Large intestine (tissue), 3 donors: ENCODE measurements at regions not wholly inside any gene's neighbourhood (a gene's known extent, or its start where the extent isn't known, plus 50 kb on each side); places are given as distances from the start of the nearest gene placed in this dataset.

Experiments used
- DNase-seq, 2 donors: peaks; one replicate each; pipeline versions ENCODE4 v3.0.0 to v3.0.0-alpha.2; 2013
- H3K27ac ChIP-seq: one replicate; pipeline ENCODE4 v1.5.1; 2013; ENCODE audit warnings: low read length
- H3K27me3 ChIP-seq: 2 replicates; pipeline ENCODE4 v1.6.1; 2013; ENCODE audit warnings: low read length; ENCODE audit not compliant: control insufficient read depth, insufficient read depth
- H3K36me3 ChIP-seq: 2 replicates; pipeline ENCODE4 v1.6.1; 2013; ENCODE audit warnings: low read length; ENCODE audit not compliant: control insufficient read depth, insufficient read depth
- H3K4me1 ChIP-seq: one replicate; pipeline ENCODE4 v1.6.1; 2013; ENCODE audit warnings: low read length; ENCODE audit not compliant: control insufficient read depth, insufficient read depth
- H3K4me3 ChIP-seq: one replicate; pipeline ENCODE4 v1.5.1; 2013; ENCODE audit warnings: low read length
- H3K9me3 ChIP-seq: one replicate; pipeline ENCODE4 v1.6.1; 2013; ENCODE audit warnings: mild to moderate bottlenecking, low read depth, low read length, moderate library complexity; ENCODE audit not compliant: control insufficient read depth
- WGBS: methylation state at CpG from one replicate; pipeline ENCODE4 v1.1.5; 2013; ENCODE audit warnings: low lambda C conversion rate; ENCODE audit not compliant: insufficient coverage; 5-methylcytosine and 5-hydroxymethylcytosine counted together

DNA sequence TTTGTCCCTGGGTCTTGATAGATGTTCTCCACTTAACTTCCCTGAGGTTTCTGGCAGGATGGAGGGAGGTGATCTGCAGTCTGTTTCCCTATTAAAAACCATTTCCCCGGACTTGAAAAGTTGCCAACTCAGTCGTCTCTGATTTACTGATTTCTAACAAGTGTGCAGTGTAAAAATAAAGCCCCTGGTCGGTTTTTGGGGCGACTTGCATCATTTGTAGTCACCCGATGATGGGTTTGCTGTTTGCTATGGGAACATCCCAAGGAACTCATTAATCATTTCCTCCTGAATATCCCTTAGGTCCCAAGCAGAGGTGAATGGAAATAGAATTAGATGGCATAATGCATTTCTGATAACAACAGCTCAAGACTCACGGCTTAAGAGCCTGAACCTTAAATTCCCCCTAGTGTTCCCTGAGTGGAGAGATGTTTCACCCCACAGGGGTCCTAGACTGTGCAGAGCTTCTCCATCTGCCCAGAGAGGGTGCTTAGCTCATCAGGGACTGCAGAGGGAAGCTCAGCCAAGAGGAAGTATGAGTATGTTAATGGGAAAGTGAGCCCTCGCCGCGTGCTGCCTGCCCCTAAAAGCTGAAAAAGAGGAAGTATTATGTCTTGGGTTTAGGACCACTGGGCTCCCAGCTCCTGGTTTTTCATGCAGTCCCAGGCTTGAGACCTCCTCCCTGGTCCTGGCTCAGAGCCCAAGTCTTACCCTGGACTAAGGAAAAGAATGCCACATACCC, 115.1 kb upstream of the DAP start:
- DNase-seq: no peak
- no CpG with 5 or more reads among the region's 9 CpGs for WGBS

DNA sequence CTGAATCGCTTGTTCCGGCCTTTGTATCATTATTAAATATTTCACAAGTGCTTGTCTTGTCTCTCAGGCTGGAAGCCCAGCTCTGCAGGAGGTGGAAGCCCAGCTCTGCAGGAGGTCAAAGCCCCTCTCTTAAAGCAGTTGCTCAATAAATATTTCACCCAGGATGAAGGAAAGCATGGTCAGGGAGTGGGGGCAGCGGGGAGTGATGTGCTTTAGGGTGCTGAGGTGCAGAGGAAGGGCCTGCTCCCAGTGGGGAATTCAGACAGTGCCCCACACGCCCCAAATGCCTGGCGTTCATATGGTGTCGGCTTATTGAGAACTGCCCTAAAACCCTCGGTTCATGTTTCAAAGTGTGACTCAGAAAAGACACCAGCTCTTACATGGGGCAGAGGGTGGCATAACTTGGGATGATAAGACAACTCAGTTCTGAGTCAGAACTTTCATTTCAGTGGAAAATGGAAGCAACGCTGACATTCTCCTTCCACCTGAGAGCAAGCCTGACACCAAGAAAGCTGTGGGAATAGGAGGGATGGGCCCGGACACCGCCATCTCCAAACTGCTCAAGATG, 114.3 kb upstream of the DAP start:
- no peaks in the 10 kb centered on the region for H3K4me1 ChIP-seq
- WGBS: no CpG with 5 or more reads among the region's 10 CpGs

More for the DNA sequence above, 115.1 kb upstream of the DAP start:
- Histone ChIP-seq H3K27me3 (no peaks in the 10 kb centered on the region), H3K36me3 (no peaks in the 10 kb centered on the region), H3K4me3 (no peak overlapping the region), H3K27ac (no peak overlapping the region), H3K9me3 (no peaks in the 10 kb centered on the region), H3K4me1 (no peaks in the 10 kb centered on the region)

GRCh38 chr5:10874541-10874940, 113.5 kb upstream of the DAP start:
- Histone ChIP-seq H3K4me3 (no peak overlapping the region), H3K9me3 (no peaks in the 10 kb centered on the region), H3K27me3 (peaks cover 4% of the 10 kb centered on the region), H3K27ac (no peak overlapping the region), H3K4me1 (no peaks in the 10 kb centered on the region), H3K36me3 (no peaks in the 10 kb centered on the region)
- no peak for DNase-seq
- WGBS: 100% methylated on average over 2 of the region's 7 CpGs

More for the DNA sequence above, 114.3 kb upstream of the DAP start:
- Histone ChIP-seq H3K36me3 (no peaks in the 10 kb centered on the region), H3K4me3 (no peak overlapping the region), H3K9me3 (no peaks in the 10 kb centered on the region), H3K27me3 (peaks cover 4% of the 10 kb centered on the region), H3K27ac (no peak overlapping the region)
- DNase-seq: no peak

- Histone ChIP-seq H3K4me1 (no peaks in the 10 kb centered on the region), H3K4me3 (no peak overlapping the region)
- WGBS: 76% methylated on average over 3 of the region's 11 CpGs
These were observed 109.8 kb upstream of the DAP start for GRCh38 chr5:10870791-10871190.

DNA sequence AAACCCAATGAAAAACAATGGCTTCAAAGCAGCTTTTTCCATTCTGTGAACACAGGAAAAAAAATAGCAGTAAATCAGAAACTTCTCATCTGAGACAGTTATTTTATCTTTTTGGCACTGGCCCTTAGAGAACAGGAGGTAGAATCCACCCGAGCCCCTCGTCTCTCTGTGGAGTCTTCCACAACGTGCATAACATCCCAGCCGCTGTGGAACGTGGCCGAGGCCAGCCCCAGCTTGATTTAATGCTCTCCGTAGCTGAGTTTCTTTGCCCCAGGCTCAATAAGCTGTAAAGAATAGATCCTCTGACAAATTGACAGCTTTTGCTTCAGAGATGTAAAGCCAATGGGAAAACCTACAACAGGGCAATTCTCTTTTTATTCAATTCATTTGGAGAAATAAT, 107.9 kb upstream of the DAP start:
- no peak overlapping the region for H3K4me3 ChIP-seq
- H3K27me3 ChIP-seq: peaks cover 4% of the 10 kb centered on the region
- DNase-seq: no peak
- no peaks in the 10 kb centered on the region for H3K4me1 ChIP-seq
- WGBS: no CpG with 5 or more reads among the region's 7 CpGs
- H3K36me3 ChIP-seq: no peaks in the 10 kb centered on the region
- no peak overlapping the region for H3K27ac ChIP-seq
- no peaks in the 10 kb centered on the region for H3K9me3 ChIP-seq

More at GRCh38 chr5:10870791-10871190, 109.8 kb upstream of the DAP start:
- Histone ChIP-seq H3K27me3 (peaks cover 4% of the 10 kb centered on the region), H3K27ac (no peak overlapping the region), H3K9me3 (no peaks in the 10 kb centered on the region), H3K36me3 (no peaks in the 10 kb centered on the region)
- no peak for DNase-seq

- Histone ChIP-seq H3K27ac (no peak overlapping the region), H3K4me3 (no peak overlapping the region), H3K4me1 (no peaks in the 10 kb centered on the region), H3K27me3 (peaks cover 4% of the 10 kb centered on the region), H3K36me3 (no peaks in the 10 kb centered on the region), H3K9me3 (no peaks in the 10 kb centered on the region)
- DNase-seq: no peak
- 96% methylated on average over 4 of the region's 13 CpGs for WGBS
These were observed 106.6 kb upstream of the DAP start for GRCh38 chr5:10867389-10868303.

- no peak overlapping the region for H3K27ac ChIP-seq
These were observed 105.9 kb upstream of the DAP start for GRCh38 chr5:10866913-10867312.

GRCh38 chr5:10863763-10864383, 102.8 kb upstream of the DAP start:
- DNase-seq: peak in 1 of 2 donors; percentile 9
- H3K9me3 ChIP-seq: no peaks in the 10 kb centered on the region
- WGBS: 100% methylated on average over 1 of the region's 15 CpGs
- no peaks in the 10 kb centered on the region for H3K36me3 ChIP-seq
- H3K4me3 ChIP-seq: no peak overlapping the region
- H3K4me1 ChIP-seq: no peaks in the 10 kb centered on the region
- no peak overlapping the region for H3K27ac ChIP-seq
- H3K27me3 ChIP-seq: peaks cover 19% of the 10 kb centered on the region

More at GRCh38 chr5:10866913-10867312, 105.9 kb upstream of the DAP start:
- 100% methylated on average over 1 of the region's 4 CpGs for WGBS
- Histone ChIP-seq H3K4me3 (no peak overlapping the region), H3K9me3 (no peaks in the 10 kb centered on the region), H3K27me3 (peaks cover 4% of the 10 kb centered on the region), H3K4me1 (no peaks in the 10 kb centered on the region), H3K36me3 (no peaks in the 10 kb centered on the region)
- no peak for DNase-seq

GRCh38 chr5:10862085-10862484, 101.1 kb upstream of the DAP start:
- no CpG with 5 or more reads among the region's 1 CpG for WGBS
- Histone ChIP-seq H3K27me3 (peaks cover 36% of the 10 kb centered on the region), H3K27ac (no peak overlapping the region), H3K4me1 (peaks cover 3% of the 10 kb centered on the region), H3K36me3 (no peaks in the 10 kb centered on the region), H3K4me3 (no peak overlapping the region), H3K9me3 (no peaks in the 10 kb centered on the region)
- no peak for DNase-seq

DNA sequence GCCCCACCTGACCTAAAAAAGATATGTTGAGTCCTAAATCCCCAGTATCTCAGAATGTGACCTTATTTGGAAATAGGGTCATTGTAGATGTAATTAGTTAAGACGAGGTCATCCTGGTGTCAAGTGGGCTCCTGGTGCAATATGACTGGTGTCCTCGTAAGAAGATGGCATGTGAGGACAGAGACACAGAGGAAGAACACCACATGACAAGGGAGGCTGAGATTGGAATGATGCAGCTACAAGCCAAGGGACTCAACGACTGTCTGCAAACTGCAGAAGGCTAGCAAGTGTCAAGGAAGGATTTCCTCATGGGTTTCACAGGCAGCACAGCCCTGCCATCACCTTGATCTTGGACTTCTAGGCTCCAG, 100.4 kb upstream of the DAP start:
- no peak for DNase-seq
- Histone ChIP-seq H3K4me3 (no peak overlapping the region), H3K4me1 (peaks cover 3% of the 10 kb centered on the region), H3K9me3 (no peaks in the 10 kb centered on the region), H3K27me3 (peaks cover 36% of the 10 kb centered on the region), H3K36me3 (no peaks in the 10 kb centered on the region), H3K27ac (no peak overlapping the region)
- WGBS: no CpG with 5 or more reads among the region's 3 CpGs
